NT2/D1 (cell line): ENCODE measurements at regions not wholly inside any gene's neighbourhood (a gene's known extent, or its start where the extent isn't known, plus 50 kb on each side); places are given as distances from the start of the nearest gene placed in this dataset.

Experiments used
- SUZ12 ChIP-seq: IDR thresholded peaks from 2 replicates; pipeline ENCODE4 v1.6.1; 2011; ENCODE audit not compliant: insufficient read length, insufficient read depth; ENCODE audit errors: extremely low read depth
- ZNF274 ChIP-seq: IDR thresholded peaks from 2 replicates; pipeline ENCODE4 v1.6.1; 2011; ENCODE audit warnings: mild to moderate bottlenecking, low read depth, low read length

DNA sequence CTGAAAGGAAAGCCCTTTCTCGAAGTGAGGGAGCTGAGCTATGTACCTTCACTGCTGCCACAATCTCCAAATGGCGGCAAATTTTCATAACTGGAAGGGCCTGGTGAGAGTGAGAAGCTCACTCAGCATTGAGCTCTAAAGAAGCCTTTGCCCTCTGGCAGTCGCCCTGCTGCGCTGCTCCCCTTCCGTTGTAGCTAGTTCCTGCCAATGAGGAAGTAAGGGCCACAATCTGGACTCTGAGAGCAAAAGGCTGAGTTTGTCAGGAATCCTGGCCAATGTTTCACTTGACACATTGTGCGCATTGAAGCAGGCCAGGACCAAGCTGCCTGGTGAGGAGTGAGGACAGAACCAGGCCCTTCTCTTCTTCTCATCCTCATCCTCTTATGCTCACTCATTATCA, 579.5 kb downstream of the PDCD6IP start:
- TF ChIP-seq SUZ12 (no peak), ZNF274 (no peak)
